ENCODE measurements at regions not wholly inside any gene's neighbourhood (a gene's known extent, or its start where the extent isn't known, plus 50 kb on each side); places are given as distances from the start of the nearest gene placed in this dataset.
"Not testable (repeated sequence)": the region's sequence is repeated elsewhere in the genome, so short reads cannot be mapped to it uniquely, and the experiment has no call there.

- POLR2A ChIA-PET: no interaction called here
- CTCF ChIA-PET: no interaction called here
- TF ChIP-seq ZNF384 (IDR thresholded peaks at IDR 0.05): no peak
- no peak for TF ChIP-seq LEF1 (IDR thresholded peaks at IDR 0.05; ENCODE audit: borderline replicate concordance)
- TF ChIP-seq HDGF (IDR thresholded peaks at IDR 0.05; ENCODE audit: borderline replicate concordance): no peak
- TF ChIP-seq TARDBP (IDR thresholded peaks at IDR 0.05): no peak
- no peak for TF ChIP-seq ARNT (IDR thresholded peaks at IDR 0.05)
- no peak for TF ChIP-seq L3MBTL2 (conservative IDR thresholded peaks at IDR 0.05)
- TF ChIP-seq NFRKB (IDR thresholded peaks at IDR 0.05): no peak
- no peak for TF ChIP-seq BHLHE40 (IDR thresholded peaks at IDR 0.05; ENCODE audit: borderline replicate concordance)
- TF ChIP-seq PKNOX1 (IDR thresholded peaks at IDR 0.05): no peak
- TF ChIP-seq FOXM1 (IDR thresholded peaks at IDR 0.05; ENCODE audit: borderline replicate concordance): no peak
- no peak for TF ChIP-seq ELF4 (IDR thresholded peaks at IDR 0.05)
- no peak for TF ChIP-seq FOXA1 (IDR thresholded peaks at IDR 0.05)
- TF ChIP-seq CTBP1 (IDR thresholded peaks at IDR 0.05; ENCODE audit: borderline replicate concordance): no peak
- DNase-seq (ENCODE audit: extremely low spot score): no peak
Observed at GRCh38 chr9:135377431-135377830, 102.2 kb upstream of the PPP1R26 start.

- TF ChIP-seq PKNOX1 (IDR thresholded peaks at IDR 0.05) (no peak), HDGF (IDR thresholded peaks at IDR 0.05; ENCODE audit: borderline replicate concordance) (no peak), SP1 (IDR thresholded peaks at IDR 0.05) (no peak), L3MBTL2 (conservative IDR thresholded peaks at IDR 0.05) (no peak), ZNF384 (IDR thresholded peaks at IDR 0.05) (no peak), SUZ12 (IDR thresholded peaks at IDR 0.05) (no peak), LEF1 (IDR thresholded peaks at IDR 0.05; ENCODE audit: borderline replicate concordance) (no peak), TARDBP (IDR thresholded peaks at IDR 0.05) (no peak), NFRKB (IDR thresholded peaks at IDR 0.05) (no peak), BHLHE40 (IDR thresholded peaks at IDR 0.05; ENCODE audit: borderline replicate concordance) (no peak)
- ChIA-PET POLR2A (no interaction called here), CTCF (no interaction called here)
- DNase-seq (ENCODE audit: extremely low spot score): no peak
Observed at GRCh38 chr9:135378751-135379150, 100.8 kb upstream of the PPP1R26 start.

GRCh38 chr9:135379540-135380267, 99.9 kb upstream of the PPP1R26 start:
- CTCF ChIA-PET: no interaction called here
- no peak for DNase-seq (ENCODE audit: extremely low spot score)
- no peak for TF ChIP-seq L3MBTL2 (conservative IDR thresholded peaks at IDR 0.05)
- TF ChIP-seq TARDBP (IDR thresholded peaks at IDR 0.05): no peak
- no peak for TF ChIP-seq LEF1 (IDR thresholded peaks at IDR 0.05; ENCODE audit: borderline replicate concordance)
- TF ChIP-seq FOXK2 (IDR thresholded peaks at IDR 0.05): no peak
- POLR2A ChIA-PET: no interaction called here

- DNase-seq (ENCODE audit: extremely low spot score): no peak
- POLR2A ChIA-PET: no interaction called here
- CTCF ChIA-PET: no interaction called here
- no peak for TF ChIP-seq SP1 (IDR thresholded peaks at IDR 0.05)
Observed at GRCh38 chr9:135380311-135380960, 99.1 kb upstream of the PPP1R26 start.

GRCh38 chr9:135381762-135382310, 97.7 kb upstream of the PPP1R26 start:
- POLR2A ChIA-PET: no interaction called here
- DNase-seq (ENCODE audit: extremely low spot score): no peak
- CTCF ChIA-PET: no interaction called here
- TF ChIP-seq PKNOX1 (IDR thresholded peaks at IDR 0.05) (no peak), SP1 (IDR thresholded peaks at IDR 0.05) (no peak), SUZ12 (IDR thresholded peaks at IDR 0.05) (no peak), FOXK2 (IDR thresholded peaks at IDR 0.05) (no peak), L3MBTL2 (conservative IDR thresholded peaks at IDR 0.05) (no peak), CTBP1 (IDR thresholded peaks at IDR 0.05; ENCODE audit: borderline replicate concordance) (no peak), ARNT (IDR thresholded peaks at IDR 0.05) (no peak), FOXM1 (IDR thresholded peaks at IDR 0.05; ENCODE audit: borderline replicate concordance) (no peak)

- ChIA-PET POLR2A (no interaction called here), CTCF (no interaction called here)
- DNase-seq (ENCODE audit: extremely low spot score): no peak
- TF ChIP-seq FOXA1 (IDR thresholded peaks at IDR 0.05): no peak
- no peak for TF ChIP-seq BHLHE40 (IDR thresholded peaks at IDR 0.05; ENCODE audit: borderline replicate concordance)
- no peak for TF ChIP-seq ARNT (IDR thresholded peaks at IDR 0.05)
- TF ChIP-seq NFRKB (IDR thresholded peaks at IDR 0.05): no peak
- no peak for TF ChIP-seq PKNOX1 (IDR thresholded peaks at IDR 0.05)
- no peak for TF ChIP-seq HDGF (IDR thresholded peaks at IDR 0.05; ENCODE audit: borderline replicate concordance)
- TF ChIP-seq CTBP1 (IDR thresholded peaks at IDR 0.05; ENCODE audit: borderline replicate concordance): no peak
- no peak for TF ChIP-seq ELF4 (IDR thresholded peaks at IDR 0.05)
- no peak for TF ChIP-seq TARDBP (IDR thresholded peaks at IDR 0.05)
- TF ChIP-seq L3MBTL2 (conservative IDR thresholded peaks at IDR 0.05): no peak
- TF ChIP-seq SP1 (IDR thresholded peaks at IDR 0.05): no peak
- no peak for TF ChIP-seq FOXK2 (IDR thresholded peaks at IDR 0.05)
- no peak for TF ChIP-seq LEF1 (IDR thresholded peaks at IDR 0.05; ENCODE audit: borderline replicate concordance)
- no peak for TF ChIP-seq ZNF384 (IDR thresholded peaks at IDR 0.05)
- TF ChIP-seq FOXM1 (IDR thresholded peaks at IDR 0.05; ENCODE audit: borderline replicate concordance): no peak
- TF ChIP-seq SUZ12 (IDR thresholded peaks at IDR 0.05): no peak
Observed at GRCh38 chr9:135384226-135384625, 95.4 kb upstream of the PPP1R26 start.

GRCh38 chr9:135384815-135385405, 94.7 kb upstream of the PPP1R26 start:
- CTCF ChIA-PET: interaction anchor here (0.6 kb wide), 1 partner anchor 1026 kb away, joined by 5 read pairs; no protein-coding TSS in a partner anchor
- POLR2A ChIA-PET; DNase-seq (ENCODE audit: extremely low spot score): not testable (repeated sequence)

Measured in HEK293T (cell line).